HG03457 (cell line): ENCODE measurements at regions not wholly inside any gene's neighbourhood (a gene's known extent, or its start where the extent isn't known, plus 50 kb on each side); places are given as distances from the start of the nearest gene placed in this dataset.
"Not testable (repeated sequence)": the region's sequence is repeated elsewhere in the genome, so short reads cannot be mapped to it uniquely, and the experiment has no call there.

Experiments
- ATAC-seq: cut with Tn5 transposase; IDR thresholded peaks from one replicate; pipeline ENCODE4 v1.9.1; 2021; ENCODE audit warnings: moderate number of reproducible peaks; ENCODE audit not compliant: unreplicated experiment

GRCh38 chr4:181874602-181875001 is 368.6 kb upstream of the TENM3 start:
- no peak for ATAC-seq

GRCh38 chr4:181877329-181877848 is 365.8 kb upstream of the TENM3 start:
- no peak for ATAC-seq

GRCh38 chr4:181890031-181890430 is 353.2 kb upstream of the TENM3 start:
- no peak for ATAC-seq

GRCh38 chr4:181890911-181891310 is 352.3 kb upstream of the TENM3 start:
- no peak for ATAC-seq

GRCh38 chr4:181896614-181897013 is 346.6 kb upstream of the TENM3 start:
- ATAC-seq, result no peak

- ATAC-seq, result no peak
Measured at GRCh38 chr4:181897935-181898334, 345.3 kb upstream of the TENM3 start.

GRCh38 chr4:181902404-181902803 is 340.8 kb upstream of the TENM3 start:
- not testable (repeated sequence) for ATAC-seq

GRCh38 chr4:181905708-181906107 is 337.5 kb upstream of the TENM3 start:
- no peak for ATAC-seq

GRCh38 chr4:181908168-181908567 is 335.0 kb upstream of the TENM3 start:
- ATAC-seq, result no peak

GRCh38 chr4:181909368-181909767 is 333.8 kb upstream of the TENM3 start:
- no peak for ATAC-seq

- no peak for ATAC-seq
Measured at GRCh38 chr4:181911420-181911819, 331.8 kb upstream of the TENM3 start.

- ATAC-seq, result no peak
Measured at GRCh38 chr4:181933471-181933870, 309.7 kb upstream of the TENM3 start.

- ATAC-seq, result no peak
Measured at GRCh38 chr4:181938631-181939030, 304.6 kb upstream of the TENM3 start.

GRCh38 chr4:181939199-181939945 is 303.8 kb upstream of the TENM3 start:
- no peak for ATAC-seq

GRCh38 chr4:181944527-181944926 is 298.7 kb upstream of the TENM3 start:
- ATAC-seq, result no peak

GRCh38 chr4:181946902-181947301 is 296.3 kb upstream of the TENM3 start:
- no peak for ATAC-seq

- no peak for ATAC-seq
Measured at GRCh38 chr4:181948839-181949382, 294.3 kb upstream of the TENM3 start.

GRCh38 chr4:181949704-181950312 is 293.4 kb upstream of the TENM3 start:
- ATAC-seq, result no peak

GRCh38 chr4:181950372-181951127 is 292.7 kb upstream of the TENM3 start:
- no peak for ATAC-seq

GRCh38 chr4:181951265-181951664 is 291.9 kb upstream of the TENM3 start:
- ATAC-seq, result no peak

- no peak for ATAC-seq
Measured at GRCh38 chr4:181952478-181952877, 290.7 kb upstream of the TENM3 start.
